Left ventricle myocardium inferior (tissue), 1 donor: ENCODE measurements at regions not wholly inside any gene's neighbourhood (a gene's known extent, or its start where the extent isn't known, plus 50 kb on each side); places are given as distances from the start of the nearest gene placed in this dataset.

Experiments
- DNase-seq: peaks from one replicate; pipeline ENCODE4 v3.0.0-alpha.2; 2020
- H3K27ac ChIP-seq: fragments of 200-600 bp; replicated peaks from 2 replicates; pipeline ENCODE4 v1.8.0; 2021
- H3K27me3 ChIP-seq: fragments of 200-600 bp; 2 replicates; pipeline ENCODE4 v1.8.0; 2021; ENCODE audit warnings: low read depth
- H3K36me3 ChIP-seq: fragments of 200-600 bp; 2 replicates; pipeline ENCODE4 v1.8.0; 2021
- H3K4me1 ChIP-seq: fragments of 200-600 bp; 2 replicates; pipeline ENCODE4 v1.8.0; 2021
- H3K4me3 ChIP-seq: fragments of 200-600 bp; 2 replicates; pipeline ENCODE4 v1.8.0; 2021; ENCODE audit warnings: mild to moderate bottlenecking, moderate library complexity
- H3K9me3 ChIP-seq: fragments of 200-600 bp; replicated peaks from 2 replicates; pipeline ENCODE4 v1.8.0; 2021
- intact Hi-C: fragments of 100-400 bp; cut with micrococcal nuclease; formaldehyde crosslinking; loops from one replicate; pipeline ENCODE4 v1.11.0; 2022
- TF ChIP-seq, protein P1 (sequence below): fragments of 200-600 bp; IDR thresholded peaks from 2 replicates; pipeline ENCODE4 v1.8.0; 2021; ENCODE audit warnings: antibody characterized with exemption, mild to moderate bottlenecking, borderline replicate concordance
- donor health status: DM: no; HTN: yes; CAD: no; lungs with severe emphysema.

DNA sequence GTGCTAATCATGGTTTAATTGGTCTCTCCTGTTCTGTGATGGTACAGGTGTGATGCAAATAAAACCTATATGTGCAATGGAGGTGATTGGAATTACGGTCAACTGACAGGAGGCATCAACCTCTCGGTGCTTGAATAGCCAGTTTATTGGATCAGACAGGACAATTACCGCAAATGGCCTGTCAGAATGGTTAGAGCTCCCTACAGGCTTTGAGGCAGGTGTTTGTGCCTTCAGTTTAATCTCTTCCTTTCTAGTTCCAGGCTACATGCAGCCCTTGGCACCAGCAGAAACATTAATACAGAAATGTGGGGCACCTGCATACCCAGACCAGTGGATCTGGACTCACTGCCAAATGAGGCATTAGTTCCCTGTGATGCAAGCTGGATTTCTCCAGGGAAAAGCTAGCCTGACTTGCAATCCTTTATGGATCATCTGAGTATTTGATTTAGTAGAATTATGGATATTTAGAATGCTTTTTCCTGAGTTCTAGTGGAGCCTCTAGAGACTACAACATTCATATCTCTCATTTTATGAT, 128.6 kb downstream of the MAT2B start:
- no peak for DNase-seq
- H3K4me3 ChIP-seq: no peak overlapping the region
- no peaks in the 10 kb centered on the region for H3K36me3 ChIP-seq
- H3K27ac ChIP-seq: no peak overlapping the region
- no peaks in the 10 kb centered on the region for H3K4me1 ChIP-seq
- TF ChIP-seq, protein P1, sequence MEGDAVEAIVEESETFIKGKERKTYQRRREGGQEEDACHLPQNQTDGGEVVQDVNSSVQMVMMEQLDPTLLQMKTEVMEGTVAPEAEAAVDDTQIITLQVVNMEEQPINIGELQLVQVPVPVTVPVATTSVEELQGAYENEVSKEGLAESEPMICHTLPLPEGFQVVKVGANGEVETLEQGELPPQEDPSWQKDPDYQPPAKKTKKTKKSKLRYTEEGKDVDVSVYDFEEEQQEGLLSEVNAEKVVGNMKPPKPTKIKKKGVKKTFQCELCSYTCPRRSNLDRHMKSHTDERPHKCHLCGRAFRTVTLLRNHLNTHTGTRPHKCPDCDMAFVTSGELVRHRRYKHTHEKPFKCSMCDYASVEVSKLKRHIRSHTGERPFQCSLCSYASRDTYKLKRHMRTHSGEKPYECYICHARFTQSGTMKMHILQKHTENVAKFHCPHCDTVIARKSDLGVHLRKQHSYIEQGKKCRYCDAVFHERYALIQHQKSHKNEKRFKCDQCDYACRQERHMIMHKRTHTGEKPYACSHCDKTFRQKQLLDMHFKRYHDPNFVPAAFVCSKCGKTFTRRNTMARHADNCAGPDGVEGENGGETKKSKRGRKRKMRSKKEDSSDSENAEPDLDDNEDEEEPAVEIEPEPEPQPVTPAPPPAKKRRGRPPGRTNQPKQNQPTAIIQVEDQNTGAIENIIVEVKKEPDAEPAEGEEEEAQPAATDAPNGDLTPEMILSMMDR: no peak
- no peaks in the 10 kb centered on the region for H3K9me3 ChIP-seq
- H3K27me3 ChIP-seq: peaks cover 17% of the 10 kb centered on the region
- intact Hi-C loops: no loop called here

- intact Hi-C loops: no loop called here
- no peak overlapping the region for H3K27ac ChIP-seq
- H3K4me1 ChIP-seq: no peaks in the 10 kb centered on the region
- H3K9me3 ChIP-seq: no peaks in the 10 kb centered on the region
- TF ChIP-seq, protein P1: no peak
- no peak overlapping the region for H3K4me3 ChIP-seq
- H3K27me3 ChIP-seq: peaks cover 17% of the 10 kb centered on the region
- H3K36me3 ChIP-seq: no peaks in the 10 kb centered on the region
- DNase-seq: no peak
Measured at GRCh38 chr5:163635631-163636030, 130.2 kb downstream of the MAT2B start.

DNA sequence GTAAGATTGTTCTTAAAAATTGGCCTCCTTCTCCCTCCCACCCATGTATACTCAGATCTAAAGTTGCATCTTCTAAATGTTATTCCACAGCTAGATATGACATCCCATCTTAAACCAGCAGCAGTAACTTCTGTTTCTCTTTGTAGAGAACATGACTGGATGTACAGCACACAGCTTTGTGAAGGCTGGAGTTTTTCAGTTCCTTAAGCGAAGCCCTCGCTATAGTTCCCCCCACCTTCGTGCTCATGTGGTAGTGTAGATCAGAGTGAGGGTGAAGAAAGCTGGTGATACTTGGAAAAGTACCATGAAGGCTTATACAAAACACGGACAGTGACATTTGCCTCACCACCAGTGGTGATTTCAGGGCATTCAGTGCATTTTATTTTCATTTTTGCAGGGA, 137.5 kb downstream of the MAT2B start:
- H3K27me3 ChIP-seq: no peaks in the 10 kb centered on the region
- no peak for DNase-seq
- no peaks in the 10 kb centered on the region for H3K9me3 ChIP-seq
- intact Hi-C loops: no loop called here
- H3K4me3 ChIP-seq: no peak overlapping the region
- H3K27ac ChIP-seq: no peak overlapping the region
- H3K36me3 ChIP-seq: no peaks in the 10 kb centered on the region
- no peaks in the 10 kb centered on the region for H3K4me1 ChIP-seq
- TF ChIP-seq, protein P1: no peak

DNA sequence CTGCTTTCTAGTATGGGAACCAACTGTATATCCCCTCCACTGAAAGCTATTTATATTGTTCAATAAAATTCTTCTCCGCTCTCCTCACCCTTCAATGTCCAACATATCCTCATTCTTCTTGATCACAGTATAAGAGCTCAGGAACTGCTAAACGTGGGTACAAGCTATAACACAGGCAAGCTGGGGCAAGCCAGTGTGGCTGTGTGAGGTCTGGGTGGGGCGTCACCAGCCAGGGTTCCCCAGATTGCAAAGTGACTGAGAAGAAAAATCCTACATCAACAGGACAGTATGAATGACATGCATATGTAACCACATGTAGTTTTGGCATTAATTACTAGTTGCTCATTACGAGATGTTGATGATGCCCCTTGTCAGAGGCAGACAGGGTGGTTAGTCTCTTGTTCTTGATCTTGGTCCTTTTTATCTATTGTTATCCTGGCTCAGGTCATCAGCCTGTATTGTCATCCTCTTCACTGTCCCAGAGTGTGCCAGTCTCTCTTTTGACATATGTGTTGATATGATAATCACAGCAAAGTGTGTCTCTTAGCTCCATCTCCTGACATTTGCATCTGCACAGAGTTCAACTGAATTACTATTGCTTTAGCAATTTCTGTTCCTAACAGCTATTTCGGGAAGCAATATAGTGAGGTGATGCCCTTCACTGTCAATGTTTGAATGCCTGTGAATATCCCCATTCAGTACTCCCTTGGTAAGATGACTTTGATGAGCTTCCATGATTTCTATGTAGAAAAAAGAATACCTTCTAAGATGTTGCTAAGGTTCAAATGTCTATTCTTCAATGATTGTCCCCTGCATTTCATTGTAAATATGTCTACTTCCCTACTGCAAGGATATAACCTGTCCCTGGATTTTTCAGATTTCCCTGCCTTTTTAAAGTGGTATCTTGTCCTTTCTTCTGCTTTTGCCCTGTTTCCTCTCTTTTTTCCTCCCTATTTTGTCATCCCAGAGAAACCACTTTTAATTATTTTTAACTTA, 140.3 kb downstream of the MAT2B start:
- no peak overlapping the region for H3K27ac ChIP-seq
- H3K4me1 ChIP-seq: no peaks in the 10 kb centered on the region
- TF ChIP-seq, protein P1: no peak
- no peak for DNase-seq
- no peaks in the 10 kb centered on the region for H3K36me3 ChIP-seq
- intact Hi-C loops: no loop called here
- no peaks in the 10 kb centered on the region for H3K27me3 ChIP-seq
- no peak overlapping the region for H3K4me3 ChIP-seq
- no peaks in the 10 kb centered on the region for H3K9me3 ChIP-seq

- Histone ChIP-seq H3K27ac (no peak overlapping the region), H3K9me3 (peaks cover 12% of the 10 kb centered on the region), H3K36me3 (no peaks in the 10 kb centered on the region), H3K4me3 (no peak overlapping the region), H3K27me3 (no peaks in the 10 kb centered on the region), H3K4me1 (no peaks in the 10 kb centered on the region)
- no peak for DNase-seq
- intact Hi-C loops: no loop called here
- TF ChIP-seq, protein P1: no peak
Measured at GRCh38 chr5:163649514-163649913, 144.1 kb downstream of the MAT2B start.
